K562 (cell line): ENCODE measurements at regions not wholly inside any gene's neighbourhood (a gene's known extent, or its start where the extent isn't known, plus 50 kb on each side); places are given as distances from the start of the nearest gene placed in this dataset.
A peak's percentile ranks its signal among the peaks of the same experiment; 100 is the strongest.

Source experiments
- CEBPG ChIP-seq, 3 experiments: fragments of 200-800 bp in 1 of 3; sonication (Bioruptor generic) in 1 of 3; sonication (generic) in 1 of 3; formaldehyde crosslinking in 1 of 3; IDR thresholded peaks in 2 of 3; conservative IDR thresholded peaks in 1 of 3; 2 replicates each; pipeline versions ENCODE4 v1.6.1 to v1.8.0; 2016 to 2022; ENCODE audit warnings: missing compliant biosample characterization in 2 of 3, missing genetic modification characterization in 2 of 3, mild to moderate bottlenecking in 1 of 3, missing genetic modification reagents in 1 of 3
- FOS ChIP-seq: IDR thresholded peaks from 3 replicates; pipeline ENCODE4 v1.6.1; 2011; ENCODE audit not compliant: insufficient read length; ENCODE audit errors: extremely low read depth
- GABPB2 ChIP-seq: fragments of 250-450 bp; sonication (Bioruptor Pico); conservative IDR thresholded peaks from 2 replicates; pipeline ENCODE4 v1.5.1; 2021; ENCODE audit warnings: mild to moderate bottlenecking
- GTF2F1 ChIP-seq: IDR thresholded peaks from 2 replicates; pipeline ENCODE4 v1.6.1; 2011; ENCODE audit warnings: low read depth, low read length, improper control_type of control experiment
- HDAC8 ChIP-seq: fragments of 450-650 bp; IDR thresholded peaks from 2 replicates; pipeline ENCODE4 v1.6.1; 2016; ENCODE audit warnings: mild to moderate bottlenecking, missing genetic modification characterization, moderate library complexity, missing compliant biosample characterization
- KLF6 ChIP-seq: fragments of 250-450 bp; sonication (Bioruptor Pico); IDR thresholded peaks from 2 replicates; pipeline ENCODE4 v1.4.0; 2020; ENCODE audit warnings: mild to moderate bottlenecking, moderate library complexity, borderline replicate concordance
- MTA2 ChIP-seq: fragments of 450-650 bp; IDR thresholded peaks from 2 replicates; pipeline ENCODE4 v1.6.1; 2016; ENCODE audit warnings: low read depth
- NCOA6 ChIP-seq: fragments of 450-650 bp; IDR thresholded peaks from 2 replicates; pipeline ENCODE4 v1.6.1; 2017; ENCODE audit warnings: mild to moderate bottlenecking
- NEUROD1 ChIP-seq: fragments of 150-350 bp; IDR thresholded peaks from 2 replicates; pipeline ENCODE4 v1.6.1; 2014; ENCODE audit warnings: borderline replicate concordance, low read length, low read depth; ENCODE audit not compliant: partially characterized antibody
- NR2C1 ChIP-seq, 2 experiments: fragments of 450-650 bp; IDR thresholded peaks; 2 replicates each; pipeline ENCODE4 v1.6.1; 2017; ENCODE audit warnings: mild to moderate bottlenecking in 2 of 2, antibody characterized with exemption in 1 of 2, inconsistent platforms in 1 of 2, missing compliant biosample characterization in 1 of 2, missing genetic modification characterization in 1 of 2
- PTTG1 ChIP-seq: fragments of 450-650 bp; IDR thresholded peaks from 2 replicates; pipeline ENCODE4 v1.6.1; 2016; ENCODE audit warnings: low read depth, mild to moderate bottlenecking, missing genetic modification characterization, missing compliant biosample characterization
- SMAD4 ChIP-seq: fragments of 250-450 bp; sonication (Bioruptor Pico); conservative IDR thresholded peaks from 2 replicates; pipeline ENCODE4 v1.8.0; 2021; ENCODE audit warnings: inconsistent platforms, mild to moderate bottlenecking, moderate library complexity
- SMARCA4 ChIP-seq: fragments of 450-650 bp; IDR thresholded peaks from 2 replicates; pipeline ENCODE4 v1.6.1; 2016
- SNIP1 ChIP-seq: fragments of 450-650 bp; IDR thresholded peaks from 2 replicates; pipeline ENCODE4 v1.7.1; 2017; ENCODE audit warnings: low read depth, mild to moderate bottlenecking
- SREBF1 ChIP-seq: fragments of 150-350 bp; IDR thresholded peaks from 2 replicates; pipeline ENCODE4 v1.6.1; 2014; ENCODE audit warnings: antibody characterized with exemption, low read depth, low read length, borderline replicate concordance
- TAF1 ChIP-seq: IDR thresholded peaks from 2 replicates; pipeline ENCODE4 v1.6.1; 2011; ENCODE audit warnings: mild to moderate bottlenecking, low read length, moderate library complexity; ENCODE audit not compliant: insufficient read depth, control insufficient read depth, severe bottlenecking; ENCODE audit errors: extremely low read depth
- ZC3H8 ChIP-seq: fragments of 450-650 bp; IDR thresholded peaks from 2 replicates; pipeline ENCODE4 v1.6.1; 2017
- ZNF3 ChIP-seq: fragments of 250-450 bp; sonication (Bioruptor Pico); IDR thresholded peaks from 2 replicates; pipeline ENCODE4 v1.5.0; 2021; ENCODE audit warnings: mild to moderate bottlenecking, moderate library complexity
- ZNF707 ChIP-seq: fragments of 250-450 bp; sonication (Bioruptor Pico); conservative IDR thresholded peaks from 2 replicates; pipeline ENCODE4 v1.8.0; 2022; ENCODE audit warnings: inconsistent platforms, mild to moderate bottlenecking, moderate library complexity
- ZNF780A ChIP-seq: fragments of 250-450 bp; sonication (Bioruptor Pico); IDR thresholded peaks from 2 replicates; pipeline ENCODE4 v1.5.0; 2021; ENCODE audit warnings: mild to moderate bottlenecking
- ZNF79 ChIP-seq: fragments of 250-450 bp; sonication (Bioruptor Pico); IDR thresholded peaks from 2 replicates; pipeline ENCODE4 v1.4.0; 2020; ENCODE audit warnings: low read depth, mild to moderate bottlenecking, moderate library complexity
- TF ChIP-seq, protein P1 (sequence below): sonication (generic); formaldehyde crosslinking; IDR thresholded peaks from 2 replicates; pipeline ENCODE4 v1.8.0; 2022; ENCODE audit warnings: mild to moderate bottlenecking, missing genetic modification reagents
- TF ChIP-seq, protein P2 (sequence below): IDR thresholded peaks from 3 replicates; pipeline ENCODE4 v1.6.1; 2011; ENCODE audit warnings: borderline replicate concordance, mild to moderate bottlenecking; ENCODE audit not compliant: insufficient read length, insufficient read depth
- TF ChIP-seq, protein P3 (sequence below): sonication (generic); formaldehyde crosslinking; IDR thresholded peaks from 2 replicates; pipeline ENCODE4 v1.8.1; 2023; ENCODE audit warnings: missing genetic modification reagents, mild to moderate bottlenecking, borderline replicate concordance

DNA sequence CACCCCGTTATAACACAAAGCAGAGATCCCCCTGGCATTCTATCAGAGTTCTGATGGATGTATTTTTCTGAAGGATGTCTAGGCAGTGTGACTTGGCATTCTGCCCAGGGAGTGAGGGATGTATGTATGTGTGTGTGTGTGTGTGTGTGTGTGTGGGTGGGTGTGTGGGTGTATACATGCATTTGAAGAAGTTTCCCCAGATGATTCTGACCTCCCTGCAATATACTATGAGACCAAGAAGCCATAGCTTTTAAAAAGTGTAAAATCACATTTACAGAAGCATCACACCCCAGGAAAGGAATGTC lies 59.7 kb upstream of the NAP1L1 start (continued):
- TF ChIP-seq PTTG1 (tag) = no peak
- no peak for TF ChIP-seq NEUROD1
- TF ChIP-seq KLF6 (CRISPR knock-in tag) = no peak
- no peak for TF ChIP-seq FOS
- no peak for TF ChIP-seq SNIP1
- no peak for TF ChIP-seq NR2C1 (IDR thresholded peaks at IDR 0.05)
- no peak for TF ChIP-seq NR2C1 (tag; IDR thresholded peaks at IDR 0.05)
- TF ChIP-seq MTA2 = no peak
- TF ChIP-seq, protein P1, sequence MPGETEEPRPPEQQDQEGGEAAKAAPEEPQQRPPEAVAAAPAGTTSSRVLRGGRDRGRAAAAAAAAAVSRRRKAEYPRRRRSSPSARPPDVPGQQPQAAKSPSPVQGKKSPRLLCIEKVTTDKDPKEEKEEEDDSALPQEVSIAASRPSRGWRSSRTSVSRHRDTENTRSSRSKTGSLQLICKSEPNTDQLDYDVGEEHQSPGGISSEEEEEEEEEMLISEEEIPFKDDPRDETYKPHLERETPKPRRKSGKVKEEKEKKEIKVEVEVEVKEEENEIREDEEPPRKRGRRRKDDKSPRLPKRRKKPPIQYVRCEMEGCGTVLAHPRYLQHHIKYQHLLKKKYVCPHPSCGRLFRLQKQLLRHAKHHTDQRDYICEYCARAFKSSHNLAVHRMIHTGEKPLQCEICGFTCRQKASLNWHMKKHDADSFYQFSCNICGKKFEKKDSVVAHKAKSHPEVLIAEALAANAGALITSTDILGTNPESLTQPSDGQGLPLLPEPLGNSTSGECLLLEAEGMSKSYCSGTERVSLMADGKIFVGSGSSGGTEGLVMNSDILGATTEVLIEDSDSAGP (CRISPR knock-in tag) = no peak
- no peak for TF ChIP-seq ZNF780A (CRISPR knock-in tag)
- no peak for TF ChIP-seq CEBPG (CRISPR knock-in tag; IDR thresholded peaks at IDR 0.05)
- no peak for TF ChIP-seq CEBPG (tag; conservative IDR thresholded peaks at IDR 0.05 in 1 of 2, IDR thresholded peaks at IDR 0.05 in 1 of 2)
- TF ChIP-seq, protein P2, sequence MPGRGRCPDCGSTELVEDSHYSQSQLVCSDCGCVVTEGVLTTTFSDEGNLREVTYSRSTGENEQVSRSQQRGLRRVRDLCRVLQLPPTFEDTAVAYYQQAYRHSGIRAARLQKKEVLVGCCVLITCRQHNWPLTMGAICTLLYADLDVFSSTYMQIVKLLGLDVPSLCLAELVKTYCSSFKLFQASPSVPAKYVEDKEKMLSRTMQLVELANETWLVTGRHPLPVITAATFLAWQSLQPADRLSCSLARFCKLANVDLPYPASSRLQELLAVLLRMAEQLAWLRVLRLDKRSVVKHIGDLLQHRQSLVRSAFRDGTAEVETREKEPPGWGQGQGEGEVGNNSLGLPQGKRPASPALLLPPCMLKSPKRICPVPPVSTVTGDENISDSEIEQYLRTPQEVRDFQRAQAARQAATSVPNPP = no peak
- peak; percentile 52; the same call in 1 of the 2 replicates for TF ChIP-seq SMARCA4
- no peak for TF ChIP-seq SREBF1
- TF ChIP-seq, protein P3, sequence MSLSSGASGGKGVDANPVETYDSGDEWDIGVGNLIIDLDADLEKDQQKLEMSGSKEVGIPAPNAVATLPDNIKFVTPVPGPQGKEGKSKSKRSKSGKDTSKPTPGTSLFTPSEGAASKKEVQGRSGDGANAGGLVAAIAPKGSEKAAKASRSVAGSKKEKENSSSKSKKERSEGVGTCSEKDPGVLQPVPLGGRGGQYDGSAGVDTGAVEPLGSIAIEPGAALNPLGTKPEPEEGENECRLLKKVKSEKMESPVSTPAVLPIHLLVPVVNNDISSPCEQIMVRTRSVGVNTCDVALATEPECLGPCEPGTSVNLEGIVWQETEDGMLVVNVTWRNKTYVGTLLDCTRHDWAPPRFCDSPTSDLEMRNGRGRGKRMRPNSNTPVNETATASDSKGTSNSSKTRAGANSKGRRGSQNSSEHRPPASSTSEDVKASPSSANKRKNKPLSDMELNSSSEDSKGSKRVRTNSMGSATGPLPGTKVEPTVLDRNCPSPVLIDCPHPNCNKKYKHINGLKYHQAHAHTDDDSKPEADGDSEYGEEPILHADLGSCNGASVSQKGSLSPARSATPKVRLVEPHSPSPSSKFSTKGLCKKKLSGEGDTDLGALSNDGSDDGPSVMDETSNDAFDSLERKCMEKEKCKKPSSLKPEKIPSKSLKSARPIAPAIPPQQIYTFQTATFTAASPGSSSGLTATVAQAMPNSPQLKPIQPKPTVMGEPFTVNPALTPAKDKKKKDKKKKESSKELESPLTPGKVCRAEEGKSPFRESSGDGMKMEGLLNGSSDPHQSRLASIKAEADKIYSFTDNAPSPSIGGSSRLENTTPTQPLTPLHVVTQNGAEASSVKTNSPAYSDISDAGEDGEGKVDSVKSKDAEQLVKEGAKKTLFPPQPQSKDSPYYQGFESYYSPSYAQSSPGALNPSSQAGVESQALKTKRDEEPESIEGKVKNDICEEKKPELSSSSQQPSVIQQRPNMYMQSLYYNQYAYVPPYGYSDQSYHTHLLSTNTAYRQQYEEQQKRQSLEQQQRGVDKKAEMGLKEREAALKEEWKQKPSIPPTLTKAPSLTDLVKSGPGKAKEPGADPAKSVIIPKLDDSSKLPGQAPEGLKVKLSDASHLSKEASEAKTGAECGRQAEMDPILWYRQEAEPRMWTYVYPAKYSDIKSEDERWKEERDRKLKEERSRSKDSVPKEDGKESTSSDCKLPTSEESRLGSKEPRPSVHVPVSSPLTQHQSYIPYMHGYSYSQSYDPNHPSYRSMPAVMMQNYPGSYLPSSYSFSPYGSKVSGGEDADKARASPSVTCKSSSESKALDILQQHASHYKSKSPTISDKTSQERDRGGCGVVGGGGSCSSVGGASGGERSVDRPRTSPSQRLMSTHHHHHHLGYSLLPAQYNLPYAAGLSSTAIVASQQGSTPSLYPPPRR (CRISPR knock-in tag) = no peak
- TF ChIP-seq ZNF3 = no peak
- TF ChIP-seq GTF2F1 = no peak
- no peak for TF ChIP-seq ZC3H8
- TF ChIP-seq NCOA6 = no peak
- TF ChIP-seq ZNF707 (CRISPR knock-in tag) = no peak
- no peak for TF ChIP-seq GABPB2 (CRISPR knock-in tag)
- TF ChIP-seq SMAD4 (CRISPR knock-in tag) = no peak
- TF ChIP-seq ZNF79 (CRISPR knock-in tag) = no peak
- no peak for TF ChIP-seq TAF1
- no peak for TF ChIP-seq HDAC8 (tag)
